Renal cortical epithelial cell (primary cell): ENCODE measurements at regions not wholly inside any gene's neighbourhood (a gene's known extent, or its start where the extent isn't known, plus 50 kb on each side); places are given as distances from the start of the nearest gene placed in this dataset.

Source experiments
- DNase-seq: peaks from one replicate; pipeline ENCODE4 v3.0.0-alpha.2; 2011; ENCODE audit warnings: low read depth

GRCh38 chr12:130102266-130102665 lies 60.0 kb upstream of the FZD10 start:
- no peak for DNase-seq

- DNase-seq: no peak
Observed at GRCh38 chr12:130104571-130105106, 57.6 kb upstream of the FZD10 start.

GRCh38 chr12:130109062-130109945 lies 53.0 kb upstream of the FZD10 start:
- no peak for DNase-seq

GRCh38 chr12:130110914-130111313 lies 51.4 kb upstream of the FZD10 start:
- DNase-seq: peak; percentile 41

- no peak for DNase-seq
Observed at GRCh38 chr12:130111965-130112496, 50.2 kb upstream of the FZD10 start.
